Ectodermal cell (in vitro differentiated cells): ENCODE measurements at regions not wholly inside any gene's neighbourhood (a gene's known extent, or its start where the extent isn't known, plus 50 kb on each side); places are given as distances from the start of the nearest gene placed in this dataset.
"Not testable (repeated sequence)": the region's sequence is repeated elsewhere in the genome, so short reads cannot be mapped to it uniquely, and the experiment has no call there.

Experiments
- H3K27ac ChIP-seq: 2 replicates; pipeline ENCODE4 v1.7.0; 2013; ENCODE audit warnings: mild to moderate bottlenecking, low read depth, low read length; ENCODE audit not compliant: insufficient read depth, poor library complexity, severe bottlenecking
- H3K27me3 ChIP-seq: 2 replicates; pipeline ENCODE4 v1.7.0; 2013; ENCODE audit warnings: mild to moderate bottlenecking, low read length; ENCODE audit not compliant: insufficient read depth, control insufficient read depth, poor library complexity, severe bottlenecking
- H3K36me3 ChIP-seq: one replicate; pipeline ENCODE4 v1.7.0; 2013; ENCODE audit warnings: low read length; ENCODE audit not compliant: control insufficient read depth, insufficient read depth
- H3K4me1 ChIP-seq: one replicate; pipeline ENCODE4 v1.7.0; 2013; ENCODE audit warnings: low read length; ENCODE audit not compliant: control insufficient read depth, insufficient read depth
- H3K4me3 ChIP-seq: 2 replicates; pipeline ENCODE4 v1.7.0; 2013; ENCODE audit warnings: low read depth, low read length, control low read depth; ENCODE audit not compliant: insufficient read depth
- H3K9me3 ChIP-seq: 2 replicates; pipeline ENCODE4 v1.7.0; 2013; ENCODE audit warnings: mild to moderate bottlenecking, low read length, moderate library complexity; ENCODE audit not compliant: control insufficient read depth
- whole genome bisulfite sequencing, 2 experiments: methylation state at CpG; one replicate each; pipeline ENCODE4 v1.1.7; 2013; ENCODE audit warnings: missing lambda C conversion rate in 2 of 2; 5-methylcytosine and 5-hydroxymethylcytosine counted together

DNA sequence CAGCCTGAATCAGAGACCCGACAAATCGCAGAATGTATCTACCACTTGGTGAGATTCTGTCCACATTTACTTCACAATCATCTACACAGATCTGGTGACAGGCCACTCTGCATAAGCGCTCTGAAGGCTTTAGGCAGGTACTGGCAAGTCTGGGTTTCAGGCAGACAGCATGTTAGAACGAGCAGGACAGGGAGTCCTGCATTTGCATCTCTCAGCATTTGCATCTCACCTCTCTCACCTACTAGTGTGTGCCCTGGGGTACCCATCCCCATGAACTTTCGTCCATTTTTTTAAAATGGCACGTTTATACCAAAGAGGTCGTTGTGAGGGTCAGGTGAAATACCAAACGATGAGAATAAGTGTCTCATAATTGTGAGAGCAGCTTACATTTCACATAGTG, 108.2 kb downstream of the SPATA31A1 start:
- WGBS, 2 experiments, result 7 to 20% methylated on average over 3 to 4 of the region's 8 CpGs
- H3K9me3 ChIP-seq, H3K36me3 ChIP-seq, H3K27ac ChIP-seq, H3K4me1 ChIP-seq, H3K27me3 ChIP-seq: not testable (repeated sequence)
- peak overlapping the region; percentile 35 for H3K4me3 ChIP-seq

DNA sequence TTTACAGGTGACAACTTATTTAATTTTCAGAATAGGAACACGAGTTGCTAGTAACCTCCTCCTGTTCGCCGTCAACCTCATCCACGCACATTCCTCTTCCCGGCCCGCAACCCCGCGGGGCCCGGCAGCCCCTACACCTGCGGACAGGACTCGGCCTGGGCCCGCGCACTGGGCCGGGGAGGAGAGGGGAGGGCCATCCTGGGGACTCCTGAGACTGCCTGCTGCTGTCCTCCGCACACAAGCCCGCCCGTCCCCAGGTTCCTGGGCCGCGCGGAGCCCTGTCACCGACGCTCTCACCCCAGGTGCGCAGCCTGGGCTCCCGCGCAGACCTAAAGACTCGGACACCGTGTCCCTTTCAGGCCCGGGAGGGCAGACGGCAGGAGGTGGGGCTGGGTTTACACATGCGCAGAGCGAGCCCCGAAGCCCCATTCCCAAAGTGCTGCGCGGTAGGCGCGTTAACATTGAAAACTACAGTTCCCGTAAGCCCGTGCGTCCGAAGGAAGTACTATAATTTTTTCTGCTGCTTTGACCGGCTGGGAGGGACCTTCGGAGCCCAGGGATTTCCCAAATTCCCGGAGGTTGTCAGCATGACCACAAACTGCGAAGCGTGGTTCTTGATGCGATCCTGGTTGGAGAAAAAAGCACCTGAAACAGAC, 108.8 kb downstream of the SPATA31A1 start:
- H3K36me3 ChIP-seq, H3K4me1 ChIP-seq, H3K27ac ChIP-seq, H3K27me3 ChIP-seq, H3K9me3 ChIP-seq: not testable (repeated sequence)
- H3K4me3 ChIP-seq, result peak overlapping the region; percentile 35
- 1 to 2% methylated on average over 39 to 41 of the region's 46 CpGs for WGBS, 2 experiments

DNA sequence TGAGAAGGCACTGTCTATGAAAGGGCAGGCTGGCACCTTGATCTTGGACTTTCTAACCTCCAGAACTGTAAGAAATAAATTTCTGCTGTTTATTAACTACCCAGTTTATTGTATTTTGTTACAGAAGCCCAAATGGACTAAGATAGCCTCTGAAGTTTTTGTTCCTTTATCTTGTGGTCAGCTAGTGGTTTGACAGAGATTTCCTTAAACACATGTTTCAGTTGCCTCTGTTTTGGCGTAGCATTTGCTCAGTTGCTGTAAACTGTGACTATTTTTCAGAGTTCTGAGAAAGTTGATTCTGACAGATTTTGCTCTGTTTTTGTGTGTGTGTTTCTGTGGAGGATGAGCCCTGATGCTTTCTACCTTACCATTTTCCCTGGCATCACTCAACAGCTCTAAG, 119.0 kb downstream of the SPATA31A1 start:
- WGBS, 2 experiments, result no CpG with 5 or more reads among the region's 1 CpG
- not testable (repeated sequence) for H3K27me3 ChIP-seq, H3K4me1 ChIP-seq, H3K9me3 ChIP-seq, H3K36me3 ChIP-seq, H3K4me3 ChIP-seq, H3K27ac ChIP-seq

DNA sequence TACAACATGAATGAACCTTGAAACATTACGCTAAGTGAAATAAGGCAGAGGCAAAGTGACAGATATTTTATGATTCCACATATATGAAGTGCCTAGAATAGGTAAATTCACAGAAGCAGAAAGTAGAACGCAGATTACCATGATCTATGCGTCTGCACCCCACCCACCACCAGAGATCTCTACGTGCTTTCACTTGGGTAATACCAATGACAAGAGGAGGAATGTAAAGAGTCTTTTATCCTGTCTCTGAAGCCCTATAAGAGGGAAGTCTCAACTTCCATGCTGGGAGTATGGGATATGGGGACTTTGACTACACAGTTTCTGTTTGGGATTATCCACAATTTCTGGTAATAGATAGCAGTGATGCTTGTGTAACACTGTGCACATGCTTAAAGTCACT, 127.6 kb downstream of the SPATA31A1 start:
- WGBS, 2 experiments, result no CpG with 5 or more reads among the region's 4 CpGs
- not testable (repeated sequence) for H3K9me3 ChIP-seq, H3K36me3 ChIP-seq, H3K27me3 ChIP-seq, H3K4me1 ChIP-seq, H3K27ac ChIP-seq, H3K4me3 ChIP-seq

DNA sequence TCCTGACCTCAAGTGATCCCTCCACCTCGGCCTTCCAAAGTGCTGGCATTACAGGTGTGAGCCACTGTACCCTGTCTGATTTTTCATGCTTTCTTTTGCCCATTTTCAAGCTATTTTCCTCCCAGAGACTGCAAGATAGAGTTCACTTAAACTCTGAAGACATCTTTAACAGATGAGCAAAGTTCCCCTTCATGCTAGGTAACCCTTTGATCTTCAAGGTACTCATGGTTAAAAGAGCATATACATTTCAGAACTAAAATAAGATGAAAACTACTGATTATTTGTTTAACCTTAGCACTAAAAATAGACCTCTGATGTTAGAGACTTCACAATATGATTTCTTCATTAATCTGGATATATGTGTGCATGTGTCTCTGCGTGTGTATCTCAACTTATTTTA, 128.4 kb downstream of the SPATA31A1 start:
- H3K36me3 ChIP-seq, H3K4me3 ChIP-seq, H3K27me3 ChIP-seq, H3K27ac ChIP-seq, H3K4me1 ChIP-seq, H3K9me3 ChIP-seq: not testable (repeated sequence)
- WGBS, 2 experiments, result 67 to 86% methylated on average over 1 of the region's 2 CpGs

DNA sequence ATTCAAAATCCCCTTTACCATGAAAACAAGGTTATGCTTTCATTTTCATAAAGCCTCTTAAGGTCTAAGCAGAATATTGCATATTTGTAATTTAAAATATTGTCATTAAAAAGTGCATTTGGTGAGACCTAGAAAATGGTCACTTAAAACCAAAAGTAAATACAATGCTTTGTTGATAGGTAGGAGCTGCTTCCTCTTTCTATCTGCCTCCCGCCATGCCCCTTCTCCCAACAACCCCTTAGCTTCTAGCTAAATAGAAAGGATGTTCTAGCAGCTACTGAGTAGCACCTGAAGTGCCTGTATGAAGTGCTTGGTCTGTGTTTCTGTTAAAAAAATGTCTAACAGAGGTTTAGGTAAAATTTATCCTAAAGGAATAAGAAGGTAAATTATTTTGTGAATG, 128.8 kb downstream of the SPATA31A1 start:
- H3K27me3 ChIP-seq, H3K4me3 ChIP-seq, H3K27ac ChIP-seq, H3K36me3 ChIP-seq, H3K4me1 ChIP-seq, H3K9me3 ChIP-seq: not testable (repeated sequence)
- no CpG with 5 or more reads among the region's 1 CpG for WGBS, 2 experiments

DNA sequence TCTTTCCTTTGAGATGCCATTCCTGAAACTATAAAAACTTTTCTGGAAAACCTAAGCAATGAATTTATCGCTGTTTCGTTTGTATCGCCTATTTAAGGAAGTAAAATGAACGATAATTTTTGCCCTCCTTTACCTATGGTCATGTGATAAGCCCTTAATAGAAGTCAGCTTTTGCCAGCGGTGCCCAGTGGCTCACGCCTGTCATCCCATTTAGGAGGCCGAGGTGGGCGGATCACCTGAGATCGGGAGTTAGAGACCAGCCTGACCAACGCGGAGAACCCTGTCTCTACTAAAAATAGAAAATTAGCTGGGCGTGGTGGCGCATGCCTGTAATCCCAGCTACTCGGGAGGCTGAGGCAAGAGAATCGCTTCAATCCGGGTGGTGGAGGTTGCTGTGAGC, 132.0 kb downstream of the SPATA31A1 start:
- not testable (repeated sequence) for H3K4me1 ChIP-seq, H3K36me3 ChIP-seq, H3K9me3 ChIP-seq, H3K27ac ChIP-seq, H3K4me3 ChIP-seq, H3K27me3 ChIP-seq
- WGBS, 2 experiments, result 92 to 96% methylated on average over 6 of the region's 16 CpGs

DNA sequence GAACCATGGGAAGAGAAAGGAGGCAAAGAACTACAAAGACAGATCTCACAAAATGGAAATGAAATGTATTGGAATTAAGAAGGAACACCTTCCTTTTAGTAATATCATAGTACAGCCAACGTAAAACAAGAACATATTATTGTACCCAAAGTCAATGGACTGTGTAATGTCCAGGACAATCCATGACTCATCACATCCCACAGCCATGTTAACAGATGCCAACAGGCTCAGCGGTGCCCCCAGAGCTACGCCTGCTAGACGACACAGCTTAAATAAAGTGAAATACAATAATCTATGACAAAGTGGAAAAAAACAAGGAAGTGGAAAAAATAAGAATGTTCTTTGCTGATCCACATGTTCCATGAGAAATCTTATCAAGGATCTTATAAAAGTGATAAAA, 140.8 kb downstream of the SPATA31A1 start:
- not testable (repeated sequence) for H3K9me3 ChIP-seq, H3K27ac ChIP-seq, H3K27me3 ChIP-seq, H3K36me3 ChIP-seq, H3K4me1 ChIP-seq, H3K4me3 ChIP-seq
- WGBS, 2 experiments, result no CpG with 5 or more reads among the region's 4 CpGs

DNA sequence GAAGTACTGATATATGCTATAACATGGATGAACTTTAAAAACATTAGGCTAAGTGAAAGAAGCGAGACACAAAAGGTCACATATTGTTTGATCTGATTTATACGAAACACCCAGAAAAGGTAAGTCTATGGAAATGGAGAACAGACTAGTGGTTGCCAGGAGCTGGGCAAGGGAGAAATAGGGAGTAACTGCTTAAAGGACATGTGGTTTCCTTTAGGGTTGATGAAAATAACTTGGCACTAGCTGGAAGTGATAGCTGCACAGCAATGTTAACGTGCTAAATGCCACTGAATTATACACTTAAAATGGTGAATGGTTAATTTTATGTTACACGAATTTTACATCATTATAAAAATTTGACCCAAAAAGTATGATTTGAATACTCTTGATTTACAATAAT, 147.7 kb downstream of the SPATA31A1 start:
- H3K9me3 ChIP-seq, H3K4me1 ChIP-seq, H3K4me3 ChIP-seq, H3K36me3 ChIP-seq, H3K27ac ChIP-seq, H3K27me3 ChIP-seq: not testable (repeated sequence)
- no CpG with 5 or more reads among the region's 4 CpGs for WGBS, 2 experiments

DNA sequence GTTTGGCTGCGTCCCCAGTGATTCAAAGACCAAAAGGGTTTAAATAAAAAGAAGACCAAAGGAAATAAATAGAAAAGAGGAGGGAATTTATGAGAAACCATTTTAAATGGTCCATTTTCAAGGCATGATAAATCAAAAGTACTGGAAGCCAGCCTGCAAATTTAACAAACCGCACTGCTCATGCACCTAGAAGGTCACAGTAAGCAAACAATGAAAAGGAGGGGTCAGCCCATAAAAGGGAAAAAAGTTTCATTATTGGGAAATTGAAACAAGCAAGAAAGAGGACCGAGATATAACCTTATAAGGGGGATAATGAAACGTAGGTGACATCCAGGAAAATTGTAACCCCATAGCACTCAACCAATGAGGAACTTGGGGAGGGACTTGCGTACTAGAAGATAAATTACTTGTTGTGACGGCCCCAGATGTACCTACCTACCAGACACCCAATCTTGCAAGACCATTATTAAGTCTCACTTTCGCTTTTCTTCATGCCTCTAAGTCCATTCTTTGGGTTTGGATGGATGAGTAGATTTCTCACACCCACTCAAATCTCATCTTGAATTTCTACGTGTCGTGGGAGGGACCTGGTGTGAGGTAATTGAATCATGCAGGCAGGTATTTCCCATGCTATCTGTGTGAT, 172.0 kb downstream of the SPATA31A1 start:
- not testable (repeated sequence) for H3K9me3 ChIP-seq, H3K4me3 ChIP-seq, H3K36me3 ChIP-seq, H3K27me3 ChIP-seq, H3K4me1 ChIP-seq, H3K27ac ChIP-seq
- 94 to 97% methylated on average over 2 of the region's 9 CpGs for WGBS, 2 experiments

DNA sequence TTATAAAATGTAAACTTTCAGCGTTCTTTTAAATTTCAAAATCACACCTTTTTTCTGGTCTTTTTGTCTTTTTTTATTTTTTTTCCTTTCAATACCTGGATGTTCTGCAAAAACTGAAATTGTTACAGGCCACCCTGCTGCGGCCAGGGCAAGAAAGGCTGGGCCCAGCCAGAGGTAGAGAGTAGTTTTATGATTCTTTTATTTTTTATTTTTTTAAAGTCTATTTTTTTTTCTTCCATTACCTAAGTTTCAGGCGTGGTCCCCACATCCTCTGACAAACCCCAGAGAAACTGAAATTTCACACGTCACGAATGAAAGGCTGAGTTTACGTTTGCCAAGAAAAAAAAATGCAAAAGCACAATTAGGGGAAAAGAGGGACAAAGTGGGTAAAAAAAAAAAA, 177.1 kb downstream of the SPATA31A1 start:
- H3K9me3 ChIP-seq, H3K4me1 ChIP-seq, H3K4me3 ChIP-seq, H3K27ac ChIP-seq, H3K27me3 ChIP-seq, H3K36me3 ChIP-seq: not testable (repeated sequence)
- 100% methylated on average over 1 of the region's 6 CpGs; no CpG with 5 or more reads in 1 of the 2 experiments for WGBS, 2 experiments
